GM23338 (cell line): ENCODE measurements at regions not wholly inside any gene's neighbourhood (a gene's known extent, or its start where the extent isn't known, plus 50 kb on each side); places are given as distances from the start of the nearest gene placed in this dataset.

Experiments used
- CTCF ChIP-seq, 2 experiments: fragments of 200-600 bp in 1 of 2; sonication (generic) in 1 of 2; conservative IDR thresholded peaks; 2 replicates each; pipeline versions ENCODE4 v1.5.1 to v1.6.1; 2016 to 2017; ENCODE audit warnings: antibody characterized with exemption in 2 of 2, low read depth in 2 of 2, mild to moderate bottlenecking in 2 of 2, moderate library complexity in 1 of 2
- EZH2 ChIP-seq: fragments of 200-600 bp; sonication (generic); IDR thresholded peaks from one replicate; pipeline ENCODE4 v1.8.0; 2017; ENCODE audit warnings: antibody characterized with exemption, mild to moderate bottlenecking, low read depth; ENCODE audit not compliant: unreplicated experiment
- EZH2phosphoT487 ChIP-seq: fragments of 200-600 bp; sonication (generic); IDR thresholded peaks from one replicate; pipeline ENCODE4 v1.8.1; 2018; ENCODE audit warnings: antibody characterized with exemption; ENCODE audit not compliant: unreplicated experiment
- JUNB ChIP-seq: IDR thresholded peaks from one replicate; pipeline ENCODE4 v1.6.1; 2016; ENCODE audit warnings: antibody characterized with exemption; ENCODE audit not compliant: unreplicated experiment
- POLR2AphosphoS5 ChIP-seq: IDR thresholded peaks from 2 replicates; pipeline ENCODE4 v1.6.1; 2016; ENCODE audit warnings: antibody characterized with exemption, low read depth
- STAT1 ChIP-seq: IDR thresholded peaks from one replicate; pipeline ENCODE4 v1.6.1; 2016; ENCODE audit warnings: antibody characterized with exemption; ENCODE audit not compliant: unreplicated experiment
- TF ChIP-seq, protein P1 (sequence below): IDR thresholded peaks from one replicate; pipeline ENCODE4 v1.6.1; 2018; ENCODE audit warnings: antibody characterized with exemption; ENCODE audit not compliant: unreplicated experiment

GRCh38 chr6:137625100-137625661 lies 131.0 kb upstream of the OLIG3 start:
- TF ChIP-seq JUNB = no peak
- TF ChIP-seq CTCF (conservative IDR thresholded peaks at IDR 0.05; ENCODE audit: low read depth in 2 of 2) = no peak
- TF ChIP-seq POLR2AphosphoS5 = no peak
- TF ChIP-seq, protein P1, sequence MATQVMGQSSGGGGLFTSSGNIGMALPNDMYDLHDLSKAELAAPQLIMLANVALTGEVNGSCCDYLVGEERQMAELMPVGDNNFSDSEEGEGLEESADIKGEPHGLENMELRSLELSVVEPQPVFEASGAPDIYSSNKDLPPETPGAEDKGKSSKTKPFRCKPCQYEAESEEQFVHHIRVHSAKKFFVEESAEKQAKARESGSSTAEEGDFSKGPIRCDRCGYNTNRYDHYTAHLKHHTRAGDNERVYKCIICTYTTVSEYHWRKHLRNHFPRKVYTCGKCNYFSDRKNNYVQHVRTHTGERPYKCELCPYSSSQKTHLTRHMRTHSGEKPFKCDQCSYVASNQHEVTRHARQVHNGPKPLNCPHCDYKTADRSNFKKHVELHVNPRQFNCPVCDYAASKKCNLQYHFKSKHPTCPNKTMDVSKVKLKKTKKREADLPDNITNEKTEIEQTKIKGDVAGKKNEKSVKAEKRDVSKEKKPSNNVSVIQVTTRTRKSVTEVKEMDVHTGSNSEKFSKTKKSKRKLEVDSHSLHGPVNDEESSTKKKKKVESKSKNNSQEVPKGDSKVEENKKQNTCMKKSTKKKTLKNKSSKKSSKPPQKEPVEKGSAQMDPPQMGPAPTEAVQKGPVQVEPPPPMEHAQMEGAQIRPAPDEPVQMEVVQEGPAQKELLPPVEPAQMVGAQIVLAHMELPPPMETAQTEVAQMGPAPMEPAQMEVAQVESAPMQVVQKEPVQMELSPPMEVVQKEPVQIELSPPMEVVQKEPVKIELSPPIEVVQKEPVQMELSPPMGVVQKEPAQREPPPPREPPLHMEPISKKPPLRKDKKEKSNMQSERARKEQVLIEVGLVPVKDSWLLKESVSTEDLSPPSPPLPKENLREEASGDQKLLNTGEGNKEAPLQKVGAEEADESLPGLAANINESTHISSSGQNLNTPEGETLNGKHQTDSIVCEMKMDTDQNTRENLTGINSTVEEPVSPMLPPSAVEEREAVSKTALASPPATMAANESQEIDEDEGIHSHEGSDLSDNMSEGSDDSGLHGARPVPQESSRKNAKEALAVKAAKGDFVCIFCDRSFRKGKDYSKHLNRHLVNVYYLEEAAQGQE = no peak
- no peak for TF ChIP-seq EZH2
- no peak for TF ChIP-seq EZH2phosphoT487
- no peak for TF ChIP-seq STAT1
